ENCODE measurements at regions not wholly inside any gene's neighbourhood (a gene's known extent, or its start where the extent isn't known, plus 50 kb on each side); places are given as distances from the start of the nearest gene placed in this dataset.

GRCh38 chr16:35141303-35141702 is 1681.9 kb downstream of the TP53TG3F start:
- no peaks in the 10 kb centered on the region for H3K9me3 ChIP-seq

GRCh38 chr16:35142147-35142808 is 1682.9 kb downstream of the TP53TG3F start:
- no peak for ATAC-seq
- Histone ChIP-seq H3K9me3 (no peaks in the 10 kb centered on the region), H3K27ac (no peak overlapping the region), H3K36me3 (no peaks in the 10 kb centered on the region), H3K27me3 (no peaks in the 10 kb centered on the region), H3K4me1 (no peaks in the 10 kb centered on the region), H3K4me3 (no peak overlapping the region)
- DNase-seq: no peak
- intact Hi-C loops (cut with DNase I): no loop called here
- TF ChIP-seq POLR2A (IDR thresholded peaks at IDR 0.05): no peak
- no peak for TF ChIP-seq CTCF (IDR thresholded peaks at IDR 0.05)
- 53% methylated on average over 3 of the region's 6 CpGs for WGBS (ENCODE audit: insufficient coverage, low coverage, low lambda C conversion rate, missing lambda C conversion rate)

More at GRCh38 chr16:35141303-35141702, 1681.9 kb downstream of the TP53TG3F start:
- no peak overlapping the region for H3K27ac ChIP-seq
- ATAC-seq (no peak), DNase-seq (no peak)
- H3K36me3 ChIP-seq: no peaks in the 10 kb centered on the region
- 49% methylated on average over 13 of the region's 18 CpGs for WGBS (ENCODE audit: insufficient coverage, low coverage, low lambda C conversion rate, missing lambda C conversion rate)
- intact Hi-C loops (cut with DNase I): no loop called here
- TF ChIP-seq CTCF (IDR thresholded peaks at IDR 0.05) (no peak), POLR2A (IDR thresholded peaks at IDR 0.05) (no peak)
- H3K4me3 ChIP-seq: no peak overlapping the region
- no peaks in the 10 kb centered on the region for H3K4me1 ChIP-seq
- no peaks in the 10 kb centered on the region for H3K27me3 ChIP-seq

DNA sequence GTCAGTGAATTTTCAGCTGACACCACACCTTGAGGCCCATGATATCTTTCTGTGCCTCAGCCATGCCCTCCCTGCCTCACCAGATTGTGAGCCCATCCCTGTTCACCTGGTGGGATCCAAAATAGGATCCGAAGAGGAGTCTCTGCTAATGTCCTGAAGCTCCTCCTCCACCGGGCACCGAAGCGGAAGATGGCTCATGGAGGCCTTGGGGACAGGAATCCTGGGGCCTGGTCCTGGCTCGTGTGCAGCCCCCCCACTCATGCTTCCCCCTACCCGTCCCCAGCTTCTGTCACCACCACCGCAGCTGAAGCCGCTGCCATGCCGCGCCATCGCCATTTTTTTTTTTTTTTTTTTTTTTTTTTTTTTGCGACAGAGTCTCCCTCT is 1683.4 kb downstream of the TP53TG3F start:
- H3K27me3 ChIP-seq: no peaks in the 10 kb centered on the region
- no peak overlapping the region for H3K27ac ChIP-seq
- DNase-seq (no peak), ATAC-seq (no peak)
- H3K4me3 ChIP-seq: no peak overlapping the region
- 67% methylated on average over 3 of the region's 12 CpGs for WGBS (ENCODE audit: insufficient coverage, low coverage, low lambda C conversion rate, missing lambda C conversion rate)
- TF ChIP-seq POLR2A (IDR thresholded peaks at IDR 0.05) (no peak), CTCF (IDR thresholded peaks at IDR 0.05) (no peak)
- intact Hi-C loops (cut with DNase I): no loop called here
- H3K9me3 ChIP-seq: no peaks in the 10 kb centered on the region
- H3K36me3 ChIP-seq: no peaks in the 10 kb centered on the region
- no peaks in the 10 kb centered on the region for H3K4me1 ChIP-seq

GRCh38 chr16:35144212-35144932 is 1685.0 kb downstream of the TP53TG3F start:
- intact Hi-C loops (cut with DNase I): no loop called here
- no peaks in the 10 kb centered on the region for H3K9me3 ChIP-seq

More at GRCh38 chr16:35144212-35144932, 1685.0 kb downstream of the TP53TG3F start:
- no peaks in the 10 kb centered on the region for H3K36me3 ChIP-seq
- no peak overlapping the region for H3K27ac ChIP-seq
- WGBS (ENCODE audit: insufficient coverage, low coverage, low lambda C conversion rate, missing lambda C conversion rate): 64% methylated on average over 14 of the region's 22 CpGs
- no peak for TF ChIP-seq POLR2A (IDR thresholded peaks at IDR 0.05)
- no peak for TF ChIP-seq CTCF (IDR thresholded peaks at IDR 0.05)
- H3K4me1 ChIP-seq: no peaks in the 10 kb centered on the region
- ATAC-seq (no peak), DNase-seq (no peak)
- no peak overlapping the region for H3K4me3 ChIP-seq
- H3K27me3 ChIP-seq: no peaks in the 10 kb centered on the region

Measured in right lobe of liver (tissue), 6 donors.